ENCODE measurements at regions not wholly inside any gene's neighbourhood (a gene's known extent, or its start where the extent isn't known, plus 50 kb on each side); places are given as distances from the start of the nearest gene placed in this dataset.

DNA sequence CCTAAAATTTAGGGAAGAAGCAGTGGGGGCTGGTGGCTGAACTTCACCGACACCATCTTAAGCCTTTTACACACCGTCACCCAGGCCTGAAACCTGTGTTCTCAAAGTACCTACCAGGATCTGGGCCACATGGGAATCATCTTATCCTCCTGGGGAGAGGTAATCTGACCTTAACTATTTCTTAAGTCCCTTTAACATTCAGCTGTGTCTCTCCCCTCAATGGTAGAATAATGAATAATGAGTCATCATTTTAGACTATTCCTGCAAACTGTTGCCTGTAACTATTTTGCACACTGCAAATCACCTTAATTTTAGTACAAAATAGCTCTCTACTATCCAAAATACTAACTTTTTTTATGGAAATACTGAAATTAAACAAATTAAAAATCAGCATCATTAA lies 149.4 kb upstream of the KLF7 start:
- Histone ChIP-seq H3K4me2 (ENCODE audit: insufficient read depth, low read length) (no peak overlapping the region), H2AFZ (ENCODE audit: low read depth, low read length) (no peak overlapping the region), H3K9me3 (replicated peaks; ENCODE audit: control insufficient read depth, insufficient read depth, low read depth, low read length) (no peaks in the 10 kb centered on the region), H3K27me3 (ENCODE audit: control insufficient read depth in 2 of 2, insufficient read depth in 2 of 2, low read length in 2 of 2) (no peaks in the 10 kb centered on the region), H3K27ac (ENCODE audit: extremely low read depth, low read depth, low read length) (no peak overlapping the region), H4K20me1 (replicated peaks; ENCODE audit: control insufficient read depth, insufficient read depth, low read length) (no peaks in the 10 kb centered on the region), H3K9ac (ENCODE audit: insufficient read depth in 1 of 2, low read depth in 2 of 2, low read length in 2 of 2) (no peak overlapping the region), H3K4me3 (no peak overlapping the region), H3K9me1 (ENCODE audit: control insufficient read depth, insufficient read depth, low read length) (no peaks in the 10 kb centered on the region), H3K4me1 (replicated peaks in 1 of 2; ENCODE audit: control insufficient read depth in 2 of 2, insufficient read depth in 2 of 2, low read length in 2 of 2) (peaks cover 3 to 15% of the 10 kb centered on the region in 2 experiments; a peak in 4 of 5 replicates), H3K36me3 (ENCODE audit: control insufficient read depth, insufficient read depth, low read length) (no peaks in the 10 kb centered on the region), H3K79me2 (ENCODE audit: control insufficient read depth, insufficient read depth, low read length) (no peaks in the 10 kb centered on the region)
- DNase-seq (ENCODE audit: extremely low read depth in 1 of 4, low spot score in 3 of 4) (no peak), ATAC-seq (no peak), FAIRE-seq (no peak)
- ChIA-PET CTCF (ENCODE audit: low intra/inter-chr PET ratio) (no interaction called here), POLR2A (no interaction called here)
- WGBS (ENCODE audit: insufficient coverage, low coverage, missing lambda C conversion rate) = 88% methylated on average over 2 of the region's 2 CpGs
- no TSS peak for BruUV-seq (replicated peaks)
- in situ Hi-C loops (cut with MboI) (no loop called here), intact Hi-C loops (cut with micrococcal nuclease) (no loop called here)
- TF ChIP-seq, protein P1, sequence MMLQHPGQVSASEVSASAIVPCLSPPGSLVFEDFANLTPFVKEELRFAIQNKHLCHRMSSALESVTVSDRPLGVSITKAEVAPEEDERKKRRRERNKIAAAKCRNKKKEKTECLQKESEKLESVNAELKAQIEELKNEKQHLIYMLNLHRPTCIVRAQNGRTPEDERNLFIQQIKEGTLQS (IDR thresholded peaks at IDR 0.05) = peak; percentile 43; the same call in 1 of the 2 replicates
- TF ChIP-seq, protein P1 (CRISPR knock-in tag; conservative IDR thresholded peaks at IDR 0.05) = no peak
- 0 out of 2 replicates have a peak, but pooled peaks have one; percentile 31 for TF ChIP-seq C11orf30 (IDR thresholded peaks at IDR 0.05; ENCODE audit: low read depth)
- no peak for TF ChIP-seq PHF21A (IDR thresholded peaks at IDR 0.05; ENCODE audit: borderline replicate concordance, low read depth)
- no peak for TF ChIP-seq ZNF324 (CRISPR knock-in tag; IDR thresholded peaks at IDR 0.05)
- TF ChIP-seq, protein P2, sequence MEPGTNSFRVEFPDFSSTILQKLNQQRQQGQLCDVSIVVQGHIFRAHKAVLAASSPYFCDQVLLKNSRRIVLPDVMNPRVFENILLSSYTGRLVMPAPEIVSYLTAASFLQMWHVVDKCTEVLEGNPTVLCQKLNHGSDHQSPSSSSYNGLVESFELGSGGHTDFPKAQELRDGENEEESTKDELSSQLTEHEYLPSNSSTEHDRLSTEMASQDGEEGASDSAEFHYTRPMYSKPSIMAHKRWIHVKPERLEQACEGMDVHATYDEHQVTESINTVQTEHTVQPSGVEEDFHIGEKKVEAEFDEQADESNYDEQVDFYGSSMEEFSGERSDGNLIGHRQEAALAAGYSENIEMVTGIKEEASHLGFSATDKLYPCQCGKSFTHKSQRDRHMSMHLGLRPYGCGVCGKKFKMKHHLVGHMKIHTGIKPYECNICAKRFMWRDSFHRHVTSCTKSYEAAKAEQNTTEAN (CRISPR knock-in tag; IDR thresholded peaks at IDR 0.05) = no peak
- TF ChIP-seq RB1 (IDR thresholded peaks at IDR 0.05; ENCODE audit: low read depth) = no peak
- TF ChIP-seq GABPA (tag; conservative IDR thresholded peaks at IDR 0.05; ENCODE audit: low read depth) = no peak

Data from K562 (cell line).